HG03095 (cell line): ENCODE measurements at regions not wholly inside any gene's neighbourhood (a gene's known extent, or its start where the extent isn't known, plus 50 kb on each side); places are given as distances from the start of the nearest gene placed in this dataset.

ENCODE experiments used
- ATAC-seq: cut with Tn5 transposase; IDR thresholded peaks from one replicate; pipeline ENCODE4 v1.9.1; 2021; ENCODE audit warnings: moderate library complexity; ENCODE audit not compliant: unreplicated experiment

DNA sequence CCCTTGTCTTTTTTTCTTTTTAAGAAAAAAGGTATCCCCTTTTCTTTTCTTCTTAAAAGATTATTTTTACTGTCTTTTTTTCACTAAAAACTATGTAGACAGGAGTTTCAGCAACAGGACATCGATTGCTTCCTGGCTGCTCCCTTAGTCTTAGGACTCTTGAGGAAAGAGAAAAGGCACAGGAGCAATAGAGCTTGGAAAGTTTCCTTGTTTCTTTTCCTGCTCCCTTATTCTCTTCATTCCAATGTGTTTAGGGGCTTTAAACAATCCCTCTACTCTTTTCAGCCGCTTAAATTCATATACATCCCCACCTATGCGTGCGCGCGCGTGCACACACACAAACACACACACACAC, 182.2 kb upstream of the FOXN2 start:
- ATAC-seq: no peak

DNA sequence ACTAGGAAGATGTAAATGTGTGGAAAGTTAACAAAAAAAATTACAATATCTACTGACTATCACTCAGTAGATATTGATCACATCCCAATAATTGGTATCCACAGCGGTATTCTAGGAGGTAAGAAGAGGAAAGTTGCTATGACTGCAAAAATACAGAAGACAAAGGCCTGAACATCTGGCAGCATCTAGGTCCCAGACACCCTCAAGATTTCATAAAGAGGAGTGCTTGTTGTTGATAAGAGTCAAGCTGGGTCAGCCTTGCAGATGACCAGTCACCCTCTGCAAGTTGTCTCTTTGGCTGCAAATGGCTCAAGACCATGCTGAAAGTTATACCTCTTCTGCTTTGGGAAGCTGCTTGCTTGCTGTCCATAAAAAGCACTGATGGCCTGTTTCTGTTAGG, 179.8 kb upstream of the FOXN2 start:
- ATAC-seq: no peak

- no peak for ATAC-seq
Observed at GRCh38 chr2:48135797-48136196, 178.7 kb upstream of the FOXN2 start.

- ATAC-seq: no peak
Observed at GRCh38 chr2:48137829-48138228, 176.7 kb upstream of the FOXN2 start.

- no peak for ATAC-seq
Observed at GRCh38 chr2:48138898-48139297, 175.6 kb upstream of the FOXN2 start.

GRCh38 chr2:48140586-48140985, 173.9 kb upstream of the FOXN2 start:
- ATAC-seq: no peak

DNA sequence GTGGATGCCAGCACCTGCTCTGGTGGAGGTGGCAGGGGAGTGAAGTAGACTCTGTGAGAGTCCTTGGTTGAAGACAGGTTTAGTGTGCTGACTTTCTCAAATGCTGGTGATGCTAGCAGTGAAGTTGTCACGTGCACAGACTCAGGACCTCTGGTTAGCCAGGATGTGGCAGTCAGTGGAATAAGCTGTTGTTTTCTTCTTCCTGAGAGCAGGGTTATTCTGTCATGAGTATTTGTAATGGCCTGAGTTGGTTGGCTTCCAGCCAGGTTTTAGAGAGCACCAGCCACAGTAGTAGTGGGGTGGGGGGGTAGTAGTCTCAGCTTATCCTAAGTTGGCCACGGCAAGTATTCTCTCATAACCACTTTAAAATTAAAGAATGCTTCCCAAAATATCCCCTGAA, 169.7 kb upstream of the FOXN2 start:
- no peak for ATAC-seq

- no peak for ATAC-seq
Observed at GRCh38 chr2:48145845-48146452, 168.5 kb upstream of the FOXN2 start.

DNA sequence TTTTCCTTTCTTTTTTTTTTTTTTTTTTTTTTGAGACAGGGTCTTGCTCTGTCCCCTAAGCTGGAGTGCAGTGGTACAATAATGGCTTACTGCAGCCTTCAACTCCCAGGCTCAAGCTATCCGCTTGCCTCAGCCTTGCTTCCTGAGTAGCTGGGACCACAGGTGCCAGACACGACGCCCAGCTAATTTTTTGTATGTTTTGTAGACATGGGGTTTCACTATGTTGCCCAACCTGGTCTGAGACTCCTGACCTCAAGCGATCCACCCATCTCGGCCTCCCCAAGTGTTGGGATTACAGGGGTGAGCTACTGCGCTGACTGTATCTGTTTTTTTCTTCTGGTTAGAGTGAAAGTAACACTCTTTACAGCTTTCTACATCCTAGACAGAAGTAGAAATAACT, 167.9 kb upstream of the FOXN2 start:
- no peak for ATAC-seq

GRCh38 chr2:48147719-48148118, 166.8 kb upstream of the FOXN2 start:
- no peak for ATAC-seq

GRCh38 chr2:48148841-48149430, 165.5 kb upstream of the FOXN2 start:
- ATAC-seq: no peak

- ATAC-seq: no peak
Observed at GRCh38 chr2:48157150-48157549, 157.3 kb upstream of the FOXN2 start.

- ATAC-seq: no peak
Observed at GRCh38 chr2:48161628-48162027, 152.9 kb upstream of the FOXN2 start.

DNA sequence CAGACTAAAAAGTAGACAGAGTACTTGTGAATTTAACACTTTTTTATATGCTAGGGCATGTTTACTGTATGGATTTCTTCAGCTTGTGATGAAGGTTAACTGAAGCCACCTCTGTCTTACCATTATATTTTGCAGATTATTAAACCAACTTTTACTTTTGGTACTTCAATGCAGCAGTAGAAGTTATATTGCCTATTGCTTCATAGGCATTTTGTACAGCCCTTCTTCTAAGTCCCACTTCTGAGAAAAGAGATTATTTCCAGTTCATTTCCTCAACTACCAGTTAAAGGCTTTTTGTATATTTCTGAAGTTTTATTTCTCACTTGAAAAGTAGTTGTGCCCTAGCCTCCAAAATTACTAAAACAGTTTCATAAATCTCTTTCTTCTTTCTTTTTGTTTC, 151.7 kb upstream of the FOXN2 start:
- ATAC-seq: no peak

- no peak for ATAC-seq
Observed at GRCh38 chr2:48165070-48165753, 149.3 kb upstream of the FOXN2 start.

- ATAC-seq: no peak
Observed at GRCh38 chr2:48169141-48169592, 145.3 kb upstream of the FOXN2 start.

DNA sequence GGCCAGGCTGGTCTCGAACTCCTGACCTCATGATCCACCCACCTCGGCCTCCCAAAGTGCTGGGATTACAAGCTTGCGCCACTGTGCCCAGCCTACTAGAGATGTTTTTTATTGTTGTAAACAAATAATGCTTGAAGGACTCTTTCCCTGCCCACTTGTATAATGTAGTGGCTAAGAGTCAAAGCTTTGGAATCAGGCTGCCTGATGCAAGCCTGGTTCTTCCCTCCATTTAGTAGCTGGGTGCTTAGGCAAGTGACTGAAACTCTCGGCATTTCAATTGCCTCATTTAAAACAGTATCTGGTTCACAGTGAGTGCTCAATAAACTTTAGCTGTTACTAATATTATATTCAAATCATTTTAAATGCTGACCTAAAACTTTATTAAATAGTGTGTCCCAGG, 144.2 kb upstream of the FOXN2 start:
- no peak for ATAC-seq

DNA sequence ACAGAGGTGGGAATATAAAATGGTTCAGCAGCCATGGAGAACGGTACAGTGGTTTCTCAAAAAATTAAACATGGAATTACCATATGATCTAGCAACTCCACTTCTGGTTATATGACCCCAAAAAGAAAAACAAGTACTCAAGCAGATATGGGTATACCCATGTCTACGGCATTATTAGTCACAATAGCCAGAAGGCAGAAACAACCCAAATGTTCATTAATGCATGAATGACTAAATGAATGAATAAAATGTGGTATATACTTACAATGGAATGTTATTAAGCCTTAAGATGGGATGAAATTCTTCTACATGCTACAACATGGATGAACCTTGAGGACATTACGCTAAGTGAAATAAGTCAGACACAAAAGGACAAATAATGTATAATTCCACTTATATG, 141.3 kb upstream of the FOXN2 start:
- ATAC-seq: no peak

DNA sequence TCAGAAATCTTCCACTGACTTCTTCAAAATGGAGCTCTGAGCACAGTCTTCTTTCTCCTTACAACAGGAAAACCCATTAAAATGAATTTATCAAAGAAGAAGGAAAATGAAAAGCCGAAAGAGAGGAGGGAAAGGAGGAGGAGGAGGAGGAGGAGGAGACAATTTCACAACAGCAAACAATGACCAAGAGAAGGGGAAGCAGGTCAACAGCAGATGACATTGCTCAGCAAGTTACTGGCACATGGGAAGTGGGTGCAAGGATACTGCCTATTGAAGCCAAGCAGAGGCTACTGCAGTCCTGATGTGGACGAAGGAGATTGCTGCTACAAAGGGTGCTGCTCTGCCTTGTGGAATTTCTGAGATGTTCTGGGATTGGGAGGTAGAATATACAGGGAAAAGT, 140.0 kb upstream of the FOXN2 start:
- no peak for ATAC-seq

GRCh38 chr2:48175254-48175653, 139.2 kb upstream of the FOXN2 start:
- no peak for ATAC-seq

DNA sequence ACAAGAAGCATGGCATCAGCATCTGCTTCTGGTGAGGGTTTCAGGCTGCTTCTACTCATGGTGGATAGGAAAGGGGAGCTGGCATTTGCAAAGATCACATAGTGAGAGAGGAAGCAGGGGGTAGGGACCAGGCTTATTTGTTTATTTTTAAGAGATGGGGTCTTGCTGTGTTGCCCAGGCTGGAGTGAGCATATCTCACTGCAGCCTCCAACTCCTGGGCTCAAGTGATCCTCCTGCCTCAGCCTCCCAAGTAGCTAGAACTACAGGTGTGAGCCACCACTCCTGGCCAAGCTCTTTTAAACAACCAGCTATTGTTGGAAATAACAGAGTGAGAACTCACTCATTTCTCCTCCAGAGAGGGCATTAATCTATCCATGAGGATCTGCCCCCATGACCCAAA, 138.8 kb upstream of the FOXN2 start:
- no peak for ATAC-seq

GRCh38 chr2:48176876-48177275, 137.6 kb upstream of the FOXN2 start:
- no peak for ATAC-seq

DNA sequence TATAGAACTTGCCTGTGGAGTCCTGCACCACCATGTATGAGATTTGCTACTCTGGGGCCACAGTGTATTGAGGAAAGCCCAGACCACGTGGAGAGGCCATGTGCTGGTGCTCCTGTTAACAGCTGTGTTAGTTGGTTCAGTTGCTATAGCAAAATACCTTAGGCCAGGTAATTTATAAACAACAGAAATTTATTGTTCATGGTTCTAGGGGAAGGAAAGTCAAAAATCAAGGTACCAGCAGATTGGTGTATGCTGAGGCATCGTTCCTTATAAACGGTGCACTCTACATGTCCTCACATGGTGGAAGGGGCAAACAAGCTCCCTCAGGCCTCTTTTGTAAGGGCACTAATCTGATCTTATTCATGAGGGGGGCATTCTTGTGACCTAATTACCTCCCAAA, 135.9 kb upstream of the FOXN2 start:
- ATAC-seq: no peak
